Left ventricle myocardium superior (tissue), 1 donor: ENCODE measurements at regions not wholly inside any gene's neighbourhood (a gene's known extent, or its start where the extent isn't known, plus 50 kb on each side); places are given as distances from the start of the nearest gene placed in this dataset.

Experiments used
- ATAC-seq: fragments of 200-7000 bp; cut with Tn5 transposase; one replicate; pipeline ENCODE4 v1.9.1; 2020; ENCODE audit warnings: mild to moderate bottlenecking, moderate library complexity
- DNase-seq: peaks from one replicate; pipeline ENCODE4 v3.0.0-alpha.2; 2020
- intact Hi-C: fragments of 100-400 bp; cut with micrococcal nuclease; formaldehyde crosslinking; loops from one replicate; pipeline ENCODE4 v1.11.0; 2022
- donor health status: DM: no; HTN: yes; CAD: no; lungs with severe emphysema.

DNA sequence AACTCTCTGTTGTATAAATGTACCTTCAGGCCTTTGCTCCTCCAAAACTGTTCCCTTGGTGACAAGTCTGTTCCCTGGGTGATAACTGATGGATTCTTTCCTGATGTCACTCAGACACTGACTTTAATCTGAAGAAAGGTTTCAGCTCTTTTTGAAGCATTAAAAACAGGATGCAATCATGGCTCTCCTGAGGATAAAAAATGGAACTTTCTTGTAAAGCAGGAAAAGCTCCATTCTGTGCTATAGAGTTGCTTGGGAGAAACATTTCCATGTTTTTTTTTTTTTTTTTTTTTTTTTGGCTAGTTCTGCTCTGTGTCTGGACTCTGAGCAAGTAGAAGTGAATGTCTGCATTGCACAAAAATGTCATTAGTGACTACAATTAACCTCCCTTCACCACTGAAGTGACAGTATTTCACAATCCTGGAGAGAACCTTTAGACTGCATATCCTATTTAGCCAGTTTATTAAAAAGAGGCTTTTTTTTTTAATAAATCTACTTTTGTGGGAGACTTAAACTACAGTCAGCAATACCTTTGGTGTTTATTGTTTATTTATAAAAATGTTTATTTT is 101.7 kb upstream of the PRMT6 start:
- intact Hi-C loops, result no loop called here
- DNase-seq (no peak), ATAC-seq (no peak)

GRCh38 chr1:106956721-106957120 is 99.8 kb upstream of the PRMT6 start:
- DNase-seq (no peak), ATAC-seq (no peak)
- intact Hi-C loops, result no loop called here

DNA sequence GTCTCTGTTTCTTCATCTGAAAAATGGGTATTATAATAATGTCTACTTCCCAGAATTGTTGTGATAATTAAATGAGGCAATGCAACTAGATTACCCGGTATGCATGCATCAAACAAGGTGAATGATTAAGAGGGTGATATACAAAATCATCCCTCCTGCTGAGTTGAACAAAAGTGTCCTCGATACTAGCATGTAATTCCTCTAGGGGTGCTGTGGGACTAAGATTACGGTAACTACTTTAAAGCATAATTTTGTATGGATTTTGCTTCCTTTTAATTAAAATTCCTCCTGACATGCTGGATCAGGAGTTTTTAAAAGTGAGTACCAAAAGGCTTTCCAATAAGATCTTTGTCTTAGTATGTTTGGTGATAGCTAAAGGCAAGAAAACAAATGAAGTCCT is 98.7 kb upstream of the PRMT6 start:
- no peak for DNase-seq
- intact Hi-C loops, result no loop called here
- no peak for ATAC-seq

DNA sequence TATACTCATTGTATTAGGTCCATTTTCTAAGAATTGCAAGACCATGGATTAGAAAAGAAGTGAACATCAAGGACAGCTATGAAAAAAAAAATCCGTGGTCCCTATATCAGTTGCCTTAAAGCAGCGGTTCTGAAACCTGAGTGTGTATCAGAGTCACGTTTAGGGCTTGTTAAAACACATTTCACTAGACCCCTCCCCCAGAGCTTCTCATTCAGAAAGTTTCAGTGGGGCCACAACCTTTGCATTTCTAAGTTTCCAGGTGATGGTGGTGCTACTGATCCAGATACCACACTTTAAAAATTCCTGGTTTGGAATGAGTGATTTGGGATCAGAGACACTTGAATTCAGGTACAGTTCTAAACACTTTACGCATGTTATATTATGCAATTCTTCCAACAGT is 96.1 kb upstream of the PRMT6 start:
- DNase-seq, result no peak
- intact Hi-C loops, result no loop called here
- no peak for ATAC-seq

- ATAC-seq (no peak), DNase-seq (no peak)
- intact Hi-C loops, result no loop called here
These were observed 94.8 kb upstream of the PRMT6 start for GRCh38 chr1:106961646-106962045.

GRCh38 chr1:106962591-106962990 is 93.9 kb upstream of the PRMT6 start:
- intact Hi-C loops, result no loop called here
- no peak for ATAC-seq
- DNase-seq, result no peak

DNA sequence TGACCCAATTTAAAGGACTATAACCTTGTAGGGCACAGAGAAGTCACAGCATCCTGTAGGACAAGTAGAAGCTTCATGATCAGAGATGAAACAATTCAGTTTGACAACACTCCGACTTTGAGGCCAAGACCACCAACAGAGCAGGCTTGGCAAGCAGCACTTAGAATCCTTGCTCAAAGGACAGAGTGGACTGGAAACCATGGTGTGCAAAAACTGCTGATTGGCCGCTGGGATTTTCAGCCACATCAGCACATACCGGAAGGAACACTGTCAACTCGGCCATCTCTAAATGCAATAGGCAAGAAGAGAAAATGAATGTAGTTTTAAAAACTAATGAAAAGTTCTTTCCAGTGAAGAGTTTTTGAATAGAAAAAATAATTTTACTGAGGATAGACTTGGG is 92.0 kb upstream of the PRMT6 start:
- ATAC-seq (no peak), DNase-seq (no peak)
- intact Hi-C loops, result no loop called here

GRCh38 chr1:106968644-106969043 is 87.8 kb upstream of the PRMT6 start:
- DNase-seq, result no peak
- intact Hi-C loops, result no loop called here
- no peak for ATAC-seq

- intact Hi-C loops, result no loop called here
These were observed 86.7 kb upstream of the PRMT6 start for GRCh38 chr1:106969731-106970130.

GRCh38 chr1:106972074-106972473 is 84.4 kb upstream of the PRMT6 start:
- ATAC-seq (no peak), DNase-seq (no peak)
- intact Hi-C loops, result no loop called here

More at GRCh38 chr1:106969731-106970130, 86.7 kb upstream of the PRMT6 start:
- ATAC-seq (no peak), DNase-seq (no peak)

DNA sequence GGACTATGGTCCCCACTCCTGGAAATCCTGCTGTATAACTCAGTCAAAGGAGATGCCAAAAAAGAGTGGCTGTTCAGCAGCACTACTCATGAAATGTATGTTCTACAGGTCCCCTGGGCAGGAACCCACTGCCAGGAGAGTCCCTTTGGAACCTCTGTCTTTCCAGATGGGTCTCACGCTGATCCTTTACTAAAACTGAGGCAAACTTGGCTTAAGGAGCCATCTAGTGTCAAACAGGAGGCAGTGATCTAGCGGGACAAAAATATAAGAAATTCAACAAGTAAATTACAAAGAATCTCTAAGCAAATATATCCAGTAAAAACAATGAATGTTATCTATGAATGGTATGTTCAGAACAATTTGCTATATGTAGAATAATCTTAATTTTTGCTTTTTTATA is 80.5 kb upstream of the PRMT6 start:
- DNase-seq (no peak), ATAC-seq (no peak)
- intact Hi-C loops, result no loop called here

GRCh38 chr1:106978477-106979322 is 77.8 kb upstream of the PRMT6 start:
- intact Hi-C loops, result no loop called here
- DNase-seq, result no peak
- ATAC-seq, result no peak

GRCh38 chr1:106979371-106979770 is 77.1 kb upstream of the PRMT6 start:
- DNase-seq, result no peak
- intact Hi-C loops, result no loop called here
- ATAC-seq, result no peak

DNA sequence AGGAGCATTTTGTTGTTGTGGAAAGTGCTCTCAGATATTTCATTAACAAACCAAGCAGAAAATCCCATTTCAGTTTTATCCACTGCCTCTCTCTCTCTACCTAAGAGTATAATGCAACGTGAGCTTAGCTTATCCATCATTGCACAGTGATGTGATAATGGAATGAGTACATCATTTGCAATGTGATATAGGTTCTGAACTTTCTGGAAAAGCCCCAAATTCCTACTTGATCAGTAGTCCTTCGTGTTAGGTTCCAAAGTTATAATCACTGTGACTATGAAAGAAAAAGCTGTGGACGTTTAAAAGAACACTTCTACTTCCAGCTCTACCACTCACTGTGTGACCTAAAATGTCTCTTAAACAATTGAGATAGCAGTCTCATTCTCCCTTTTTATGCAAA is 76.4 kb upstream of the PRMT6 start:
- intact Hi-C loops, result no loop called here
- no peak for ATAC-seq
- DNase-seq, result no peak

- no peak for DNase-seq
- ATAC-seq, result no peak
- intact Hi-C loops, result no loop called here
These were observed 71.7 kb upstream of the PRMT6 start for GRCh38 chr1:106984801-106985200.

- intact Hi-C loops, result no loop called here
- DNase-seq (no peak), ATAC-seq (no peak)
These were observed 69.9 kb upstream of the PRMT6 start for GRCh38 chr1:106986603-106987002.

GRCh38 chr1:106995970-106996369 is 60.5 kb upstream of the PRMT6 start:
- DNase-seq (no peak), ATAC-seq (no peak)
- intact Hi-C loops, result no loop called here

DNA sequence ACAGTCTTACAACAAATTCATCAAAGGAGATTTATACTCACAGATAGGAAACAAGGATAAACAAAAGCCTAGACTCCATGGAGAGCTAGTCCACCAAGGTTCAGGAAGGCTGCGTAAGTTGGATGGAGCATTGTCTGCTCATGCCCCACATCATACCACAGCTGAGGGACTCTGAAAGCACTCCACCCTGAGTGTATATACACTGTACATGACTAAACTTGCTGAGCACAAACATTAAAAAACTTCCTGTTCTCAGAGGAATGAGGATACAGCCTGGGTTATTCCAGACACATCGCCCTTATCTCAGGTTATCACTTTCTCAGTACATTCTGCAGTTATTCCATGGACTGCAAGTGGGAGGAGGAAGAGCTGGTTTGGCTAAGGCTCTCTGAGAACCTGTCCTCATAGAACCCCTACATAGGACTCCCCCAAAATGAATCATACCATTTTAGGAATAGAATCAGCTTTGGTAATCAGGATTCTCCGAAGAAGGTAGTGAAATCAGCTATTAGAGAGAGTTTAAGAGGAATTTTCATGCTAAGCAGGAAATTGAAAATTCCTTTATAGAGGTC is 58.0 kb upstream of the PRMT6 start:
- intact Hi-C loops, result no loop called here
- ATAC-seq (no peak), DNase-seq (no peak)

DNA sequence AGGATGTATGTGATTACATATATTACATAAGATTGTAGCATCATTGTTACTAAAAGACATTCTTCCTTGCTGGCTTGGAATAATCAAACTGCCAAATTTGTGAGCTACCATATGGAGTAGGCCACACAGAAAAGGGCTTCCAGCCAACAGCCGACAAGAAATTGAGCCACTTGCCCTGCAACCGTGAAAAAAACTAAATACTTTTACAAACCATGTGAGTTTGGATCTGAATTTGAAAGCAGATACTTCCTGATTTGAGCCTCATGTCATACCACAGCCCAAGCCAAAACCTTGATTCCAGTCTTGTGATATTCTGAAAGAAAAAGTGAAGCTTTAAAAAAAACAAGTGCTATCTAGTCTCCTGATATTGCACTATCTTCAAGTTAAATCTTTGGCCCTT is 55.6 kb upstream of the PRMT6 start:
- DNase-seq (no peak), ATAC-seq (no peak)
- intact Hi-C loops, result no loop called here

DNA sequence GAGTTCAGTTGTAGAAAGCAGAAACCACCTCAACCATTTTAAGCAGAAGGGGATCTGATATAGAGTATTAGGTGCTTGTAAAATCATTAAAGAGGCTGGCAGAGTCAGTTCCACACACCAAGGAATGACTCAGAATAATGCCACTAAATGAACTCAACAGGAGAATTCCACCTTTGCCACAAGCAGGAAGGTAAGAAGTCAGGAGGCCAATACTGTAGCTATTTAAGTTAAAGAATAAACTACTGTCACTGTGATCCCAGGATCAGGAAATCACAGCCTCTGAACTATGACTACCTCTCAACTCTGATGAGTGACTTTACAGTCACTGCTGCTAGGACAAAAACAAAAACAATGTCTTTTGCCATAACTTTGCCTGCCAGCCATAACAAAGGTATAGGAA is 52.5 kb upstream of the PRMT6 start:
- ATAC-seq, result no peak
- intact Hi-C loops, result no loop called here
- no peak for DNase-seq

GRCh38 chr1:107004421-107004820 is 52.1 kb upstream of the PRMT6 start:
- DNase-seq (no peak), ATAC-seq (no peak)
- intact Hi-C loops, result no loop called here
